ENCODE measurements at regions not wholly inside any gene's neighbourhood (a gene's known extent, or its start where the extent isn't known, plus 50 kb on each side); places are given as distances from the start of the nearest gene placed in this dataset.

GRCh38 chr4:134720030-134720429 is 518.4 kb upstream of the PABPC4L start:
- TF ChIP-seq, protein P1, sequence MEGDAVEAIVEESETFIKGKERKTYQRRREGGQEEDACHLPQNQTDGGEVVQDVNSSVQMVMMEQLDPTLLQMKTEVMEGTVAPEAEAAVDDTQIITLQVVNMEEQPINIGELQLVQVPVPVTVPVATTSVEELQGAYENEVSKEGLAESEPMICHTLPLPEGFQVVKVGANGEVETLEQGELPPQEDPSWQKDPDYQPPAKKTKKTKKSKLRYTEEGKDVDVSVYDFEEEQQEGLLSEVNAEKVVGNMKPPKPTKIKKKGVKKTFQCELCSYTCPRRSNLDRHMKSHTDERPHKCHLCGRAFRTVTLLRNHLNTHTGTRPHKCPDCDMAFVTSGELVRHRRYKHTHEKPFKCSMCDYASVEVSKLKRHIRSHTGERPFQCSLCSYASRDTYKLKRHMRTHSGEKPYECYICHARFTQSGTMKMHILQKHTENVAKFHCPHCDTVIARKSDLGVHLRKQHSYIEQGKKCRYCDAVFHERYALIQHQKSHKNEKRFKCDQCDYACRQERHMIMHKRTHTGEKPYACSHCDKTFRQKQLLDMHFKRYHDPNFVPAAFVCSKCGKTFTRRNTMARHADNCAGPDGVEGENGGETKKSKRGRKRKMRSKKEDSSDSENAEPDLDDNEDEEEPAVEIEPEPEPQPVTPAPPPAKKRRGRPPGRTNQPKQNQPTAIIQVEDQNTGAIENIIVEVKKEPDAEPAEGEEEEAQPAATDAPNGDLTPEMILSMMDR (IDR thresholded peaks at IDR 0.05 in 8 of 11, conservative IDR thresholded peaks at IDR 0.05 in 3 of 11) = no peak
- TF ChIP-seq POLR2A (IDR thresholded peaks at IDR 0.05) (no peak), POLR2AphosphoS5 (IDR thresholded peaks at IDR 0.05) (no peak)
